Vagina (tissue), 2 donors: ENCODE measurements at regions not wholly inside any gene's neighbourhood (a gene's known extent, or its start where the extent isn't known, plus 50 kb on each side); places are given as distances from the start of the nearest gene placed in this dataset.

Experiments
- CTCF ChIP-seq, 3 experiments: fragments of 450-650 bp in 2 of 3; fragments of 200-600 bp in 1 of 3; sonication (generic) in 1 of 3; IDR thresholded peaks; one replicate each; pipeline ENCODE4 v1.5.1; 2017 to 2019; ENCODE audit warnings: antibody characterized with exemption in 3 of 3, mild to moderate bottlenecking in 2 of 3, moderate library complexity in 2 of 3
- POLR2A ChIP-seq, 2 donors: fragments of 450-650 bp; IDR thresholded peaks; one replicate each; pipeline ENCODE4 v1.6.1; 2017; ENCODE audit warnings: antibody characterized with exemption in 2 of 2, mild to moderate bottlenecking in 2 of 2, moderate library complexity in 2 of 2
- POLR2AphosphoS5 ChIP-seq, 2 donors: sonication (generic); formaldehyde crosslinking; IDR thresholded peaks; one replicate each; pipeline ENCODE4 v1.9.0; 2017; ENCODE audit warnings: antibody characterized with exemption in 2 of 2, mild to moderate bottlenecking in 2 of 2, low read depth in 1 of 2; ENCODE audit not compliant: insufficient read depth in 1 of 2

- TF ChIP-seq POLR2AphosphoS5 (IDR thresholded peaks at IDR 0.05; ENCODE audit: insufficient read depth in 1 of 2, low read depth in 1 of 2) (no peak), POLR2A (IDR thresholded peaks at IDR 0.05) (no peak), CTCF (IDR thresholded peaks at IDR 0.05) (no peak)
These were observed 268.6 kb upstream of the PWP1 start for GRCh38 chr12:107417004-107417403.
